GM12874 (cell line): ENCODE measurements at regions not wholly inside any gene's neighbourhood (a gene's known extent, or its start where the extent isn't known, plus 50 kb on each side); places are given as distances from the start of the nearest gene placed in this dataset.

Source experiments
- CTCF ChIP-seq: IDR thresholded peaks from 2 replicates; pipeline ENCODE4 v1.5.1; 2011; ENCODE audit warnings: low read depth, mild to moderate bottlenecking, control low read depth, low read length, moderate library complexity; ENCODE audit not compliant: insufficient read depth

GRCh38 chr5:114822436-114822835 is 347.3 kb downstream of the TRIM36 start:
- no peak for TF ChIP-seq CTCF

GRCh38 chr5:114790403-114790792 is 379.3 kb downstream of the TRIM36 start:
- no peak for TF ChIP-seq CTCF

GRCh38 chr5:114789773-114790402 is 379.8 kb downstream of the TRIM36 start:
- peak; percentile 25; the same call in 1 of the 2 replicates for TF ChIP-seq CTCF

GRCh38 chr5:114782869-114783268 is 386.8 kb downstream of the TRIM36 start:
- TF ChIP-seq CTCF = no peak

GRCh38 chr5:114782177-114782576 is 387.5 kb downstream of the TRIM36 start:
- TF ChIP-seq CTCF = no peak

- no peak for TF ChIP-seq CTCF
Measured at GRCh38 chr5:114780290-114780689, 389.4 kb downstream of the TRIM36 start.

- no peak for TF ChIP-seq CTCF
Measured at GRCh38 chr5:114744406-114744805, 382.5 kb downstream of the KCNN2 start.
